Tibial nerve (tissue), 4 donors: ENCODE measurements at regions not wholly inside any gene's neighbourhood (a gene's known extent, or its start where the extent isn't known, plus 50 kb on each side); places are given as distances from the start of the nearest gene placed in this dataset.

Experiments used
- CTCF ChIP-seq, 5 experiments: fragments of 200-600 bp in 3 of 5; fragments of 450-650 bp in 2 of 5; sonication (generic) in 3 of 5; IDR thresholded peaks; one replicate each; pipeline ENCODE4 v1.5.1; 2016 to 2019; ENCODE audit warnings: antibody characterized with exemption in 5 of 5, mild to moderate bottlenecking in 3 of 5, moderate library complexity in 2 of 5
- EP300 ChIP-seq, 2 donors: sonication (generic); formaldehyde crosslinking; IDR thresholded peaks; one replicate each; pipeline ENCODE4 v1.6.1; 2017; ENCODE audit warnings: antibody characterized with exemption in 2 of 2, mild to moderate bottlenecking in 1 of 2

DNA sequence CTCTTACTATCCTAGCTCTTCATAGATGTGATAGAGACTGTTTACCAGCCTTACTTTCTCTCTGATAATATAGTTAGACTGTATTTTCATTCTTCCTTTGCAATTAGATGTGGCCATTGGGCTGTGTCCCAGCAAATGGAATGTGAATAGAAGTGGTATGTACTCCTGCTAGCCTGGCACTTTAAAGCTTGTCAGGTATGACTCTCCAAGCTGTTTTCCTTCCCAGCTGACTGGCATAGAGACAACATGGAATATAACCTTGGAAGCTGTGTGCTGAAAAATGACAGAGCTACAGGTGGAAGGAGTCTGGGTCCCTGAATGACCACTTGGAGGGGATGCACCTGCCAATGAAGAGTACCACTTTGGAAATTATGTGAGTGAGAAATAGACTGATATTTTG is 116.2 kb downstream of the DIRAS2 start:
- TF ChIP-seq EP300 (IDR thresholded peaks at IDR 0.05) (no peak), CTCF (IDR thresholded peaks at IDR 0.05) (no peak)
